Upper lobe of left lung (tissue), 4 donors: ENCODE measurements at regions not wholly inside any gene's neighbourhood (a gene's known extent, or its start where the extent isn't known, plus 50 kb on each side); places are given as distances from the start of the nearest gene placed in this dataset.

Experiments
- CTCF ChIP-seq, 6 experiments: fragments of 450-650 bp in 4 of 6; fragments of 200-600 bp in 2 of 6; sonication (generic) in 2 of 6; IDR thresholded peaks; one replicate each; pipeline ENCODE4 v1.5.1; 2016 to 2019; ENCODE audit warnings: antibody characterized with exemption in 6 of 6
- POLR2A ChIP-seq, 4 donors: fragments of 450-650 bp; IDR thresholded peaks; one replicate each; pipeline ENCODE4 v1.5.1; 2016 to 2017; ENCODE audit warnings: antibody characterized with exemption in 4 of 4, mild to moderate bottlenecking in 2 of 4
- POLR2AphosphoS5 ChIP-seq, 2 donors: sonication (generic); formaldehyde crosslinking; IDR thresholded peaks; one replicate each; pipeline ENCODE4 v1.5.1; 2017; ENCODE audit warnings: antibody characterized with exemption in 2 of 2

GRCh38 chr3:94515983-94516382 lies 453.1 kb downstream of the NSUN3 start:
- TF ChIP-seq CTCF (IDR thresholded peaks at IDR 0.05), result no peak
- no peak for TF ChIP-seq POLR2AphosphoS5 (IDR thresholded peaks at IDR 0.05)
- no peak for TF ChIP-seq POLR2A (IDR thresholded peaks at IDR 0.05)
